ENCODE measurements at regions not wholly inside any gene's neighbourhood (a gene's known extent, or its start where the extent isn't known, plus 50 kb on each side); places are given as distances from the start of the nearest gene placed in this dataset.

GRCh38 chr22:34486381-34486780 lies 566.1 kb upstream of the LARGE1 start:
- TF ChIP-seq FOXA1 (IDR thresholded peaks at IDR 0.05) (no peak), CTCF (IDR thresholded peaks at IDR 0.05; ENCODE audit: low read depth, low read length, missing input control) (no peak), HNF4A (conservative IDR thresholded peaks at IDR 0.05) (no peak), REST (IDR thresholded peaks at IDR 0.05) (no peak), JUND (IDR thresholded peaks at IDR 0.05) (no peak), MAX (IDR thresholded peaks at IDR 0.05) (no peak), TAF1 (conservative IDR thresholded peaks at IDR 0.05) (no peak), RAD21 (IDR thresholded peaks at IDR 0.05) (no peak), YY1 (IDR thresholded peaks at IDR 0.05) (no peak)
